Adrenal gland (tissue), 9 donors: ENCODE measurements at regions not wholly inside any gene's neighbourhood (a gene's known extent, or its start where the extent isn't known, plus 50 kb on each side); places are given as distances from the start of the nearest gene placed in this dataset.
A peak's percentile ranks its signal among the peaks of the same experiment; 100 is the strongest.

Source experiments
- DNase-seq, 7 donors: peaks; one replicate each; pipeline ENCODE4 v3.0.0-alpha.2; 2019 to 2020
- H3K27ac ChIP-seq, 5 donors: fragments of 200-600 bp; sonication (generic) in 4 of 5; 1 replicate in 3 of 5; 2 replicates in 2 of 5; pipeline versions ENCODE4 v1.5.1 to v1.8.0; 2016 to 2020; ENCODE audit warnings: mild to moderate bottlenecking in 1 of 5
- H3K27me3 ChIP-seq: fragments of 200-600 bp; 2 replicates; pipeline ENCODE4 v1.8.0; 2021
- H3K36me3 ChIP-seq, 2 donors: fragments of 200-600 bp; replicated peaks in 1 of 2; 1 replicate in 1 of 2; 2 replicates in 1 of 2; pipeline versions ENCODE4 v1.5.1 to v1.8.0; 2018 to 2022
- H3K4me1 ChIP-seq, 2 donors: fragments of 200-600 bp; replicated peaks in 1 of 2; 1 replicate in 1 of 2; 2 replicates in 1 of 2; pipeline versions ENCODE4 v1.5.1 to v1.8.0; 2018 to 2021
- H3K4me3 ChIP-seq, 4 donors: fragments of 200-600 bp; sonication (generic) in 3 of 4; one replicate each; pipeline ENCODE4 v1.5.1; 2016 to 2018
- H3K9me3 ChIP-seq, 3 donors: fragments of 200-600 bp; sonication (generic) in 1 of 3; replicated peaks in 1 of 3; 1 replicate in 2 of 3; 2 replicates in 1 of 3; pipeline versions ENCODE4 v1.5.1 to v1.8.0; 2016 to 2021
- POLR2A ChIP-seq, 2 donors: fragments of 450-650 bp; IDR thresholded peaks; one replicate each; pipeline ENCODE4 v1.6.1; 2017; ENCODE audit warnings: antibody characterized with exemption in 2 of 2, mild to moderate bottlenecking in 2 of 2, moderate library complexity in 1 of 2
- WGBS, 4 donors: extraction: QIAGEN DNeasy Blood & Tissue Kit in 2 of 4; methylation state at CpG; one replicate each; pipeline versions ENCODE4 v1.1.5 to v1.1.7; 2013 to 2017; 5-methylcytosine and 5-hydroxymethylcytosine counted together
- intact Hi-C, 2 donors: fragments of 100-400 bp; cut with DNase I; formaldehyde crosslinking; loops; one replicate each; pipeline versions ENCODE4 v1.14.1 to v1.15.0; 2022 to 2023
- TF ChIP-seq, protein P1 (sequence below), 6 experiments: fragments of 450-650 bp in 4 of 6; fragments of 200-600 bp in 2 of 6; sonication (generic) in 1 of 6; IDR thresholded peaks; 1 replicate in 5 of 6; 2 replicates in 1 of 6; pipeline versions ENCODE4 v1.5.1 to v1.8.0; 2016 to 2021; ENCODE audit warnings: antibody characterized with exemption in 6 of 6, mild to moderate bottlenecking in 2 of 6, moderate library complexity in 1 of 6
- donor health status: healthy with polysubstance abuse.
- donor health status: Bipolar disorder and iron deficiency.
- donor health status: DM: yes; HTN: yes; CAD: no.
- donor health status: DM: no; HTN: no; CAD: no.
- donor health status: DM: no; HTN: no; CAD: no.

DNA sequence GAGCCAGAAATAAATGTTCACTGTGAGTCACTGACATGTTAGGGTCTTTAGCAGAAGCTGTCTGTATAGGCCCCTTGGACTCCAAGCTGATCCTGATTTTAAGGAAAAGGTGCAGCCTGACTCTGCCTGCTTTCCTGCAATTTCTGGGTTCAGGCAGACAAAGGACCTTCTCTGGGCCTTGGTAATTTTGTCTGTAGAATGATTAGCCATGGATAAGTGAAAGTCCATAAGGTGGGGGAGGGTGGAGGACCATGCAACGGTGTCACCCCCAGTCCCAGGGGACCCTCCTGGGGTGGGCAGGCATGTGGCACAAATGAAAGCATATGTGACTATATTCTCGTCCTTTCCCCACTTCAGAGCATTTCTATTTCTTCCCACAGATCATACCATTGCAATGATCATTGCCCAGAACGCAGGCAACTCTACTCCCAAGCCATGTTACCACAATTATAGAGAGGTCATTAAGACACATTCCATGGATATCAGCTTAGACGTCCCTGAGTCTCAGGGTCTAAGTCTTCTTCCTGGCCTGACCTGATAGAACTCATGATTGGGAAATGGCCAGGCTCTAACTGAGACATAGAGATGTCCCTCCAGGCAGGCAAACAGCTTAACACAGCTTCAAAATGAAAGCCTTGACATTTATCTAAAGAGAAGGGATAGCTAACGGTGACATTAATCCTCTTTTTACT is 157.9 kb upstream of the ALDH1B1 start:
- intact Hi-C loops, result loop anchor here in 1 of 2 donors (5.0 kb wide), 1 partner anchor 53 kb away; no protein-coding TSS in a partner anchor
- 54 to 66% (median 63%) methylated on average over 5 of the region's 5 CpGs for WGBS, 4 donors

DNA sequence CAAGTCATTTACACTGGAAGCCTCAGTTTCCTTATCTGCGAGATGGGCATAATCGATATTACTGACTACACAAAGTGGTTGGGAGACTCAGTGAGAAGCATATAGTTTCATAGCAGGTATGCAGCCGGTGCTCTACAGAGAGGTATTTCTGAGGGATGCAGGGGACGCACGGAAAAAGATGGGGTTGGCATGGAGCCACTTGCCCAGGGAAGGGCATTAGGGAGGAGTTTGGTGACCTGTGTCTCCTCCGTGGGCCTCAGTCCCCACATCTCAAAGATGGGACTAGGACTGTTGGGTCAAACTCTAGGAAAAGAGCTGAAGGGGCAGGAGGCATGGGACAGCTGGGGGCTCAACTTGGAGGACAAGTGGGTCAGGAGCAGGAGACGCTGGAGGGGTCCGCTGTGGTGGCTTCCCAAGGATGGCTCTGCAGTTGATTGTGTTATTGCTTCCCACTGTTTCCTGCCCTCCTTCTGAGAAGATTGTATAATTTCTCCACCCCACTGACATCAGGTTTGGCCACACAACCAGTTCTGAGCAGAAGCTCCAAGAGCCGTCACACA is 158.6 kb upstream of the ALDH1B1 start:
- no peak overlapping the region for H3K27ac ChIP-seq
- intact Hi-C loops, result no loop called here
- H3K4me1 ChIP-seq, result no peaks in the 10 kb centered on the region
- WGBS, 4 donors, result 87 to 96% (median 91%) methylated on average over 9 of the region's 9 CpGs
- H3K27me3 ChIP-seq, result no peaks in the 10 kb centered on the region
- H3K4me3 ChIP-seq, result no peak overlapping the region
- DNase-seq, result peak in 1 of 7 donors; percentile 31
- no peaks in the 10 kb centered on the region for H3K36me3 ChIP-seq
- H3K9me3 ChIP-seq, result no peaks in the 10 kb centered on the region
- no peak for TF ChIP-seq POLR2A (IDR thresholded peaks at IDR 0.05)
- TF ChIP-seq, protein P1, sequence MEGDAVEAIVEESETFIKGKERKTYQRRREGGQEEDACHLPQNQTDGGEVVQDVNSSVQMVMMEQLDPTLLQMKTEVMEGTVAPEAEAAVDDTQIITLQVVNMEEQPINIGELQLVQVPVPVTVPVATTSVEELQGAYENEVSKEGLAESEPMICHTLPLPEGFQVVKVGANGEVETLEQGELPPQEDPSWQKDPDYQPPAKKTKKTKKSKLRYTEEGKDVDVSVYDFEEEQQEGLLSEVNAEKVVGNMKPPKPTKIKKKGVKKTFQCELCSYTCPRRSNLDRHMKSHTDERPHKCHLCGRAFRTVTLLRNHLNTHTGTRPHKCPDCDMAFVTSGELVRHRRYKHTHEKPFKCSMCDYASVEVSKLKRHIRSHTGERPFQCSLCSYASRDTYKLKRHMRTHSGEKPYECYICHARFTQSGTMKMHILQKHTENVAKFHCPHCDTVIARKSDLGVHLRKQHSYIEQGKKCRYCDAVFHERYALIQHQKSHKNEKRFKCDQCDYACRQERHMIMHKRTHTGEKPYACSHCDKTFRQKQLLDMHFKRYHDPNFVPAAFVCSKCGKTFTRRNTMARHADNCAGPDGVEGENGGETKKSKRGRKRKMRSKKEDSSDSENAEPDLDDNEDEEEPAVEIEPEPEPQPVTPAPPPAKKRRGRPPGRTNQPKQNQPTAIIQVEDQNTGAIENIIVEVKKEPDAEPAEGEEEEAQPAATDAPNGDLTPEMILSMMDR (IDR thresholded peaks at IDR 0.05), result no peak

More for the DNA sequence above, 157.9 kb upstream of the ALDH1B1 start:
- Histone ChIP-seq H3K9me3 (no peaks in the 10 kb centered on the region), H3K27ac (no peak overlapping the region), H3K4me1 (no peaks in the 10 kb centered on the region), H3K4me3 (no peak overlapping the region), H3K27me3 (no peaks in the 10 kb centered on the region), H3K36me3 (no peaks in the 10 kb centered on the region)
- TF ChIP-seq POLR2A (IDR thresholded peaks at IDR 0.05), result no peak
- TF ChIP-seq, protein P1 (IDR thresholded peaks at IDR 0.05), result no peak
- peak in 1 of 7 donors; percentile 29 for DNase-seq

DNA sequence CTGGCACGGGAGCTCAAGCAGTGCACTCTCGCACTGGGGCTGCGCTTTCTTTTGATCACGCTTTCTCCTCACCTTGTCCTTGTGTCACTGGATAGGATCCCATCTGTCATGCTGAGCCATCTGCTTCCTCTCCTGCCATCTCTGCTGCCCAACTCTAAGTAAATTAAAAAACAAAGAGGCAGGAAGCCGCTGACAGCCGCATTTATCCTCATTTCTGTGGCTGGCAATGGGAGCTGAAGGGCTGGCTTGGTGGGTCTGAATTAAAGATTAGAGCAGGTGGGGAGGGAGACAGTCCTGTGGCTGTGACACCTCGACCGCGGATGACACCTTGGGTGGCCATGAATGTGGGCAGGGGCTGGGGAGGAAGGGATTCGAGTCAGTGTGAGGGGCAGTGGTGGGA is 159.2 kb upstream of the ALDH1B1 start:
- no peaks in the 10 kb centered on the region for H3K36me3 ChIP-seq
- H3K27me3 ChIP-seq, result peaks cover 3% of the 10 kb centered on the region
- intact Hi-C loops, result no loop called here
- no peak overlapping the region for H3K27ac ChIP-seq
- H3K9me3 ChIP-seq, result no peaks in the 10 kb centered on the region
- WGBS, 4 donors, result 52 to 76% (median 54%) methylated on average over 10 of the region's 10 CpGs
- peak in 1 of 7 donors; percentile 52 for DNase-seq
- H3K4me1 ChIP-seq, result no peaks in the 10 kb centered on the region
- H3K4me3 ChIP-seq, result no peak overlapping the region
- TF ChIP-seq POLR2A (IDR thresholded peaks at IDR 0.05), result no peak
- TF ChIP-seq, protein P1 (IDR thresholded peaks at IDR 0.05), result no peak

DNA sequence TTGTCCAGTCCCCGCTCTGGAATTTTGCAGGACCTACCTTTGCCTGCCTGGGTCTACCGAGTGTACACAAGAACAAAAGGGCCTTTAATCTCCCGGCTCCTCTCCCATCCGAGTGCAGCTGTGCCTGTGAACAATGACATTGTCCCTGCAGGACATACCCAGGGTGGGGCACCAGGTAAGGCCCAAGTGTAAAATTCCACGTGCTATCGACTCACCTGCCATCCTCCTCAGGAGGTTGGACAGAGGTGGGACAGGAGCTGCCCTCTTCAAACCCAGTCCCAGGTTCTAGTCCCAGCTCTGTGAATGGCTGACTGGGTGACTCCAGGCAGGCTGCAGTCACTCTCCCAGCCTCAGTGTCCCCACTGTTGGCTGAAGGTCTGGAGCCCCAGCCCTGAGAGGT is 159.6 kb upstream of the ALDH1B1 start:
- intact Hi-C loops, result no loop called here
- Histone ChIP-seq H3K9me3 (no peaks in the 10 kb centered on the region), H3K27me3 (peaks cover 3% of the 10 kb centered on the region), H3K4me1 (no peaks in the 10 kb centered on the region), H3K4me3 (no peak overlapping the region), H3K36me3 (no peaks in the 10 kb centered on the region), H3K27ac (no peak overlapping the region)
- 89 to 100% (median 92%) methylated on average over 2 to 6 of the region's 6 CpGs for WGBS, 4 donors
- no peak for TF ChIP-seq POLR2A (IDR thresholded peaks at IDR 0.05)
- TF ChIP-seq, protein P1 (IDR thresholded peaks at IDR 0.05), result no peak
- no peak for DNase-seq
